ENCODE measurements at regions not wholly inside any gene's neighbourhood (a gene's known extent, or its start where the extent isn't known, plus 50 kb on each side); places are given as distances from the start of the nearest gene placed in this dataset.

GRCh38 chrX:76279007-76279406 lies 106.1 kb downstream of the PBDC1 start:
- no peak overlapping the region for H3K9ac ChIP-seq (ENCODE audit: low read length)
- no peaks in the 10 kb centered on the region for H3K36me3 ChIP-seq (ENCODE audit: insufficient read depth, low read length)
- peak; percentile 88 for FAIRE-seq
- no peaks in the 10 kb centered on the region for H3K79me2 ChIP-seq (ENCODE audit: insufficient read depth, low read length)
- Mint-ChIP-seq H3K27me3 (ENCODE audit: low read depth, unreplicated experiment) (no peaks in the 10 kb centered on the region), H3K36me3 (ENCODE audit: low read depth, unreplicated experiment) (no peaks in the 10 kb centered on the region), H3K4me3 (ENCODE audit: unreplicated experiment) (no peak overlapping the region), H3K27ac (ENCODE audit: unreplicated experiment) (no peak overlapping the region), H3K9me3 (ENCODE audit: unreplicated experiment) (peaks cover 1% of the 10 kb centered on the region), H3K4me1 (ENCODE audit: low read depth, unreplicated experiment) (no peaks in the 10 kb centered on the region)
- H4K20me1 ChIP-seq (ENCODE audit: insufficient read depth, low read length) = no peaks in the 10 kb centered on the region
- H3K27ac ChIP-seq (ENCODE audit: low read depth, low read length) = no peak overlapping the region
- H3K4me2 ChIP-seq (ENCODE audit: low read length) = no peak overlapping the region
- no peak overlapping the region for H3K4me3 ChIP-seq (ENCODE audit: insufficient read depth, low read depth, low read length)
- no peaks in the 10 kb centered on the region for H3K9me3 ChIP-seq (ENCODE audit: insufficient read depth, low read depth, low read length)
- H2AFZ ChIP-seq (ENCODE audit: low read depth, low read length) = no peak overlapping the region
- no peaks in the 10 kb centered on the region for H3K4me1 ChIP-seq (ENCODE audit: insufficient read depth, low read length)
- H3K27me3 ChIP-seq (ENCODE audit: insufficient read depth, low read length) = no peaks in the 10 kb centered on the region
- no peak for TF ChIP-seq EZH2 (IDR thresholded peaks at IDR 0.05; ENCODE audit: insufficient read depth, low read length)
- TF ChIP-seq CTCF (IDR thresholded peaks at IDR 0.05; ENCODE audit: insufficient read depth, low read depth, low read length) = peak; percentile 45
- peak; percentile 9 for DNase-seq (ENCODE audit: low read depth)

All from astrocyte (in vitro differentiated cells and primary cell).